HG03066 (cell line): ENCODE measurements at regions not wholly inside any gene's neighbourhood (a gene's known extent, or its start where the extent isn't known, plus 50 kb on each side); places are given as distances from the start of the nearest gene placed in this dataset.

ENCODE experiments used
- ATAC-seq: cut with Tn5 transposase; IDR thresholded peaks from one replicate; pipeline ENCODE4 v1.9.1; 2021; ENCODE audit warnings: low read depth; ENCODE audit not compliant: unreplicated experiment

DNA sequence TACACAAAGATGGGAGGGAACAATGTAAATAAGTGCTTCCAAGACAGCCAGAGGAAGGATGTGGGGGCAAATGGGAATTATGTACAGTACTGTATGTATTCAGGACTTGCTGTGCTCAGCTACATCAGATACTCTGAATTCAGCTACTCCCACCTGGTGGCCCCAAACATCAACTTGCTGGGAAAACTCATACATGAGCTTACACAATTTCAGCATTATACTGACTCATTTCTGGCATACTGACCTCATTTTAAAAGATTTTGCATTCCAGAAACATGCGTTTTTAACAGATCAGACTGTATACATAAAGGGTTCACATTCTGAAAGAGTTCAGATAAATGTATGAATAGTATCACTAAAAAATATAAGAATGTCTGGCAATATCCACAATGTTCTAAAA, 59.7 kb downstream of the GPX5 start:
- no peak for ATAC-seq

DNA sequence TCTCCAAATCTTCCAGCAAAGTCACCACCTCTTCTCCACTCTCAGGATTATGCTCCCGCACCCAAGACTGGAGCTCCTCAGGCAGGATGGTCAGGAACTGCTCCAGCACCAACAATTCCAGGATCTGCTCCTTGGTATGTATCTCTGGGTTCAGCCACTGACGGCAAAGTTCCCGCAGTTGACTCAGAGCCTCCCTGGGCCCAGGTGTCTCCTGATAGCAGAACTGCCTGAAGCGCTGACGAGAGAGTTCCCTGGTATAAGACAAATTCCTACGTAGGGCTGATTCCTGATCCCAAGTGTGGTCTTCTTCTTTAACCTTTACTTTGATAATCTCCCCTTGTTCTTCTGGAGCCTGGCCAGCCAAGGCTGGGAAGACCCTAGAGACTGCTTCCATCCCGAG, 60.6 kb downstream of the GPX5 start:
- no peak for ATAC-seq

DNA sequence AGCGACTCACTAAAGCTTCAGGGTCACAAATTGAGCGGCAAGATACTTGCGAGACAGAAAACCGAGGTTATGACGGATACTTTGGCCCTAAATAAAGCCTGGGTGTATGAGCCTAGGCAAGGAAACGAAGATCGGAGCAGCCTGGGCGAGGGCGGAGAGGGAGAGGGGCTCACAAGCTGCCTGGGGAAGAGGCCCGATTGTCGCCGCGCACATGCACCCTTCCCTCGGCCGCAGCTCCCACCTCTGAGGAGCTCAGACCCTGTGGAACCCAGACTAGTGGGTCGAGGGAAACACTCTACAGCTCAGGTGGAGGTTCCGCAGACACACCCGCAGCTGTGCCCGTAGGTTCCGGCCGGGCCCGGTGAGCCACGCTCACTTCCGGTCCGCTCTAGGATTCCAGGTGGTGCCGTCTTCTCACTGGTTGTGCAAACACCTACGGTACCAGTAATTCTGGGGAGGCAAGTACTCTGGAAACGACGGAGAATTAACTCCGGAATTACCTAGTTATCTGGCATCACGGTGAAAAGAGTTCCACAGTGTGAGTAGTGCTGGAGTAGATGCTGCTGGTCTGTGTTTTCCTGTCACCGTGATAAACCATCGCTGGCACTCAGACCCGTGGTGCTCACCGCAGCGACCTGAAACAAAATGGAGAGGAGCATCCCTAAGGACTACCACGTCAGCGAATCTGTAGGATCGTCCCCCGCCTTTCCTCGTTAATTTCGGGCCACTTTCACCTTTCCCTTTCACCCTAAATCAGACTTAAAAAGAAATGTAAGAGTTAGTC, 61.5 kb downstream of the GPX5 start:
- peak; percentile 72 for ATAC-seq

DNA sequence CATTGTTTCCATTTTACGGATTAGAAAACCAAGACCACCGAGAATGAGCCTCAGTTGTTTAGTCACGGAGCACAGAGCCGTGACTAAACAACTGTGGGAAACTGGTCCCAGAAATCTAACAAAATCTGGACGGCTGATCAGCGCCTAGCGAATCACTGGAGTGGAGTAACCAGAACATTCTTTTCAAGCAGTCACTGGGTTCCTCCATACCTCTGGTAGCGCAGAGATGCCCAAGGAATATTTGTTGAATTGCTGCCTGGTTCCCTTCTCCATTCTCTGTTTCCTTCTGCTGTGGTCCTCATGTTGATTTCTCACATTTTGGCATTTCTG, 62.0 kb downstream of the GPX5 start:
- no peak for ATAC-seq

DNA sequence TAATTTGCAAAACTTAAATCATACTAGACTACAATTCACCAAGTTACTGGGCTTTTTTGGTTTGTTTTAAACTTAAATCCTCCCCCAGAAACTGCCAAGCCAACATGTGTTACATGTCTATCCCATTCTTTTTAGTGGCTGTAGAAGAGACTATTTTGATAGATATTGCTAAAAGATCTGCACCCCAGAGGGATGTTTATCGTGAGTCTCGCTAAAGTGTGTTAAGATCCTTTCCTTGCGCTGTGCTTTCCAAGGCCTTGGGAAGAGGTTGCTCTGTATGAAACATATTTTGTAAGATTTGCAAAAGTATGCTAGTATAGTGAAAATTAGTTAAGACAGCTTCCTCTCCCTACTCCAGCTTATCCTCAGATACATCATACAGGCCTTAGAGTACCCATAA, 63.0 kb downstream of the GPX5 start:
- ATAC-seq = no peak

DNA sequence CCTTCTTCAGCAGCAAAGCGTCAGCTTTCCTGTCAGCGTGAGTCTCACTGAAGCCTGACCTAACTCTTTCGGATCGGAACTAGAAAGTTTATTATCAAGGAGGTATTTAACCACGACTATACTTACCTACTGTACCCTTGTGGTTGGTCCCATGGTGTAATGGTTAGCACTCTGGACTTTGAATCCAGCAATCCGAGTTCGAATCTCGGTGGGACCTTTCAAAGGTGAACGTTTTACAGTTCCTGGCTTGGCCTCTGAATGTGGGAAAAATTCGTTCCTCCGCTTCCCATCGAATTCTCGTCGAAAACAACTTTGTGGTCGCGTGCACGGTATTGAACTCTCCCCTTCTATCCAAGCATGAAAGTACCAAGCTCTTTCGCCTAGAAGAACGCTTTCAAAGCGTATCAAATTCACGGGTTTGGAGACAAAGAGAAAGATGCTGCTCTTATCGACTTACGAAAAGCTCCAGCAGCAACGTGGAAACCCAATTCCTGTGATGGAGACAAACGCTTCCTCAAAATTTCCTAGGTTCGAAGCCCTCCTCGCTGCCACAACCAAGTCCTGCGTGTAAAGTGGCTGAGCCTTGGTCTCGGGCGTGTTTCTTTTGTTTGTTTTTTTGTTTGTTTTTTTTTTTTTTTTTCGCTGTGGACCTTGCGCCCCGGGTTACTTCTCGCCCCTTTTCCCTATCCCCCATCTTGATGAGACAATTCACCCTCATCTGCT, 63.7 kb downstream of the GPX5 start:
- ATAC-seq = no peak

DNA sequence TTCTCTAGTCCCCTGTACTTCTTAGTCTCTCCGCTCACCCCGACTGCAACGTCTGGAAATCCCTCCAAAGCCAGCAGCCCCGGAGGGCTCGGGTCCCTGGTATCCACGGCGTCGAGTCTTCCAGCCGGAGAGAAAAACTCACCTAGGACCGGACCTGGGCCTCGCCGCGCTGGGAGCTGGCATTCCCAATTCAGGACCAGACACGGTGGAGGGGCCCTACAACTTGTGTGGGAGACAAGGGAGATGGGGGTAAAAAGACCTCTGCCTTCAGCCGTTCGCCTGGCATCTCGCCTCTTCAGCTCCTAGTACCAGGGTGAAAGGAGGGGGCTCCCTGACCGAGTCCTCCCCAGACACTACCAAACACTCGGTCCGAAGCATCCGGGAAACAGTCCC, 64.3 kb downstream of the GPX5 start:
- ATAC-seq = no peak

DNA sequence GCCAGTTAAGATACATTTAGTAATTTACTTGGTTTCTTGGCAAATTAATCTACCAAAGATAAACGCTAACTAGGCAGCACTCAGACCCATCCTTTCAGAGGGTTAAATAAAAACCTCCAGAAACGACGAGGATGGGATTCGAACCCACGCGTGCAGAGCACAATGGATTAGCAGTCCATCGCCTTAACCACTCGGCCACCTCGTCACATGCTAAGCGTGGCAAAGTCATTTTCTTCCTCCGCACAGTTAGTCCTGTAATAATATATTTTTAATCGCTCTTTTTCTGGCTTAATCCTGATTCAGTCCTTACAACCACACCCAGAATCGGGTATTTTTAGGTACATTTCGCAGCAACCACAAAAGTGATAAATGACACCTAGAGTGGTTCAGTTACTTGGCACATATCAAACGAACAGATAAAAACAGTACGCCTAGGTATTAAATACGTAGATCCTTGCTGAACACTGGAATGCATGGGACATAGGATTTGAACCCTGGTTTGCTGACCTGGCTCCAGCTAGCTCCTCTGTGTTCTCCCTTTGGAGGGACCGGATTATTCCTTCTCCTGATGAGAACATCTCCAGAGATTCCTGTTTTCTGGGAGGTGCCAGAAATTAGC, 71.6 kb downstream of the GPX5 start:
- no peak for ATAC-seq

DNA sequence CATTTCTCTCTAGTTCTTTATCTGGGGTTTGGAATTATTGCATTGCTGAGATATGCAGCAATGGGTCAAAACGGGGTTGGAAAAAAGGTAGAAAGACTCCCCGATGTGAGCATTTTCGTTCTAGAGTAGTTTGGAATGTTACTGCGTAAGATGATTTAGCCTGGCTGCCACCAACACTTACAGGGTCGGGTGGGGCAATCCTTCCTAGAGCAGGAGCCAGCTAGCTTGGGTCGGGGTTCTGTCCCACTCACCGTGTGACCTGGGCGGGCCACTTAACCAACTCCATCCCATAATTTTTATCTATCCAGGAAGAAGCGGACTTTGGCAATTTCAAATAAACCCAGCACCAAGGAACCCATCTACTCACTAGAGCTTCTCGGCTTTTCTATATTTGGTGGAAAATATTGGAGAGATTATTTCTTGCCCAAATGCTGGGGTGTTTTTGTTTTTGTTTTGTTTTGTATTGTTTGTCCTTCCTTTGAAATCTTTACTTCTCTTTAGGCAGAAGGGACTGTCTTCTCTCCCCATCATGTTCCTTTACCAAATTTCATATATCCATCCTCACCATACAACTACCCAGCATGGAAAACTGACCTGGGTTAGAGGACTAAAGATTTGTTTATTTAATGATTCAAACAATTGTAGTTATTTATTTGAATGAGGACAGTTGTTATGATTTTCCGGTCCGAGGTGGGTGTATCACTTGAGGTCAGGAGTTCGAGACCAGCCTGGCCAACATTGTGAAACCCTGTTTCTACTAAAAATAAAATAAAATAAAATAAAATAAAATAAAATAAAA, 72.4 kb downstream of the GPX5 start:
- no peak for ATAC-seq

DNA sequence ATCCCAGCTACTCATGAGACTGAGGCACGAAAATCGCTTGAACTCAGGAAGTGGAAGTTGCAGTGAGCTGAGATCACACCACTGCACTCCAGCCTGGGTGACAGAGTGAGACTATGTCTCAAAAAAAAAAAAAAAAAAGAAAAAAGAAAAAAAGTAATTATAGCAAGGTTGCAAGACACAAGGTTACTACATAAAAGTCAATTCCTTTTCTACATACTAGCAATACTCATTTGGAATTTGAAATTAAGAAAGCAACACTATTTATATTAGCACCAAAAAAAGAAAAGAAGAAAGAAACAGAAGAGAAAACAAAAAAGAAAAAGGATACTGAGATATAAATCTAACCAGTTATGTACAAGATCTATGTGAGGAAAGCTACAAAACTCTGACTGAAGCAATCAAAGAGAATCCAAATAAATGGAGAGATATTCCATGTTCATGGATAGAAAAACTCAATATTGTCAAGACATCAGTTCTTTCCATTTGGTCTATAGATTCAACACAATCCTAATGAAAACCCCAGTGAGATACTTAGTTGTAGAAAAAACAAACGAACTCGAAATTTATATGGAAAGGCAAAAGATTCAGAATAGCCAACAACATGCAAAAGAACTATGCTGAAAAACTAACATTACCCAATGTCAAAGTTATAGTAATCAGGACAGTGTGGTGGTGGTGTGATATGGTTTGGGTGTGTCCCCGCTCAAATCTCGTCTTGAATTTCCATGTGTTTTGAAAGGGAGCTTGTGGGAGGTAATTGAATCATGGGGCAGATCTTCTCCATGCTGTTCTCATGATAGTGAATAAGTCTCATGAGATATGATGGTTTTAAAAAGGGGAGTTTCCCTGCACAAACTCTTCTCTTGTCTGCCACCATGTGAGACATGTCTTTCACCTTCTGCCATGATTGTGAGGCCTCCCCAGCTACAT, 73.3 kb downstream of the GPX5 start:
- ATAC-seq = no peak

DNA sequence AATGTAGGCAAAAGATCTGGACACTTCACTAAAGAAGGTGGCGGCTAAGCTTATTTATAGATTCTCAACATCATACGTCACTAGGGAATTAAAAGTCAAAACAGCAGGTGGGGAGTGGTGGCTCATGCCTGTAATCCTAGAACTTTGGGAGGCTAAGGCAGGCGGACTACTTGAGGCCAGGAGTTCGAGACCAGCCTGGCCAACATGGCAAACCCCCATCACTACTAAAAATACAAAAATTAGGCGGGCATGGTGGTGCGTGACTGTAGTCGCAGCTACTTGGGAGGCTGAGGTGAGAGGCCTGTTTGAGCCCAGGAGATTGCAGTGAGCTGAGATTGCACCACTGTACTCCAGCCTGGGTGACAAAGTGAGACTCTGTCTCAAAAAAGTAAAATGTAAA, 74.6 kb downstream of the GPX5 start:
- ATAC-seq = no peak

DNA sequence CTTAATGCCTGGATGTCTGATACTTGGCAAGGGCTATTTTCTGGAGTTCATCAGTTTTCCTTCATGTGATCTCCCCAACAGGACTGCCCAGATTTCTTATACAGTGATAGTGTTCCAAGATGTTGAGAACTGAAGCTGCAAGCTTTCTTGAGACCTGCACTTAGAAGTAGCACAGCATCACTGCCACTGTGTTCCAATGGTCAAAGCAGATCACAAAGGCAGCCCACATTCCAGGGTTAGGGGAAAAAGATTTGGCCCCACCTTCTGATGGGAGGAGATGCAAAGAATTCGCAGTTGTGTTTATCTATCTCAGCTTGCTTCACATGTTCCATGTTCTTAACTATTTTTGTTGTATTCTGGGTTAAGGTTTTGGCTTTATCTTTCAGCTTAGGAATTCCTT, 78.2 kb downstream of the GPX5 start:
- no peak for ATAC-seq

DNA sequence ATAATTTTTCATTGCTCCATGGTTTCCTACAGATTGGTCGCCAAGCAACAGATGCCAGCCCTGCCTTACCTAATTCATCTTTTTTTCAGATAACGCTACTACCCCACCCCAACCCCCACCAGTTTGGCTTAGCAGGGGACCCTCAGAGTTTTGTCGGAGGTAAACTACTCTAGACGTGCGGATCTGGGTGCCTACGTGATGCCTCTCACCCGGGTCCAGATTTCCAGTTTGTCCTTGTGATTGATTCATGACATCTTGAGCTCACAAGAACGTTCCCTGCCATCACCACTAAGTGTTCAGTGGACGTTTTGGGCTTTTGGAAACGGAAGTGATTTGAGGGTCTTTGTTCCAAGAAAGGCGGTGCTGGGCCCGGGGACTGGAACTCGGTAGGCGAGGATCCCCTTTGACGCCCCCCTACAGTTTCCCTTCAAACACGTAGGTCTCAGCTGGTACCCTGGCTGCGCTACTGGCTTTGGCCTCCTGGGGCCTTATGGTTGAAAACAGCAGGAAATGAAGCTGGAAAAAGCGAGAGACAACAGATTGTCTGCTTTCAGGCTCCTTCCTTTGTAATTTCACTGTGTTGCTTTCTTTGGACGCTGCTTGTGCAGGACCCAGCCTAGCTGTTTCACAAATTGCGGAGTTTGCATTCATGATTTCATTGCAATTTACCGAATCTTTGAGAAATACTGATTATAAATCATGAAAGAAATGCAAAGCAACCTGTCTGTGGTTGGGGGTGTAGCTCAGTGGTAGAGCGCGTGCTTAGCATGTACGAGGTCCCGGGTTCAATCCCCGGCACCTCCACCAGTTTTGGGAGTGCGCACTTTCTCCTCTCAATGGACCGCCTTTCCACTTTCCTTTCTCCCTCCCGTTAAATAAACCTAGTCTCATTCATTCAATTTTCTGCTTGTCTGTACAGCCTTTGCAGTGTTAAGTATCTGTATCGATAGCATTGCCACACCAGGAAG, 81.0 kb downstream of the GPX5 start:
- ATAC-seq = no peak

DNA sequence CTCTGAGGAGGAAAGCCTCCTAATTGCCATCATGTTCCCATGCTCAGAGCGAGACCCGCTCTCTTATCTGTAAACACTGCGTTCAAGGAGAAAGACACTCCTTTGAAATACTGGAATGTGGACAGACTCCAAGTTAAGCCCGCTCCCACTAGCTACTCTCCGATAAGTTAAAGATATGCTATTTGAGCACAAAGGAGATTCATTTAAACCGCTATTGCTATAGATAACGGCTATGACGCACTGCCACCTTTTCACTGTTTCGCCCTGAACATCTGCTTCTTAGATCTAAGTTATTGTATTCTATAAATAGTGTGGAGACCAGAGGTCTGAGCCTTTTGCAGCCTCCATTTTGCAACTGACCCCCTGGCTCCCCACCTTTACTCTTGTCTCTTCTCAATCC, 82.3 kb downstream of the GPX5 start:
- no peak for ATAC-seq

DNA sequence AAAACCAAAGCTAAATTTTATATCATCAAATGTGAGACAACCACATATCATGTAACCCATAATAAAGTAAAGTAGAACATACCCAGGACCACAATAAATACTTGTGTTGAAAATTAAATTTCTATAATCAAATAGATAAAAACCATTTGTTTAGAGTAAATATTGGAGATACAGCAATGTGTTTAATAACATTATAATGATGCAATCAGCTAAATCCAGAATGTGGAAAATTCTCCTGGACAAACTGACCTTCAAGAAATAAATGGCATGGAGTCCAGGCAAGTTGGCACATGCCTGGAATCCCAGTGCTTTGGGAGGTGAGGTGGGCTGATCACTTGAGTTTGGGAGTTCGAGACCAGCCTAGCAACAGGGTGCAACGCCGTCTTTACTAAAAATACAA, 84.0 kb downstream of the GPX5 start:
- ATAC-seq = no peak

DNA sequence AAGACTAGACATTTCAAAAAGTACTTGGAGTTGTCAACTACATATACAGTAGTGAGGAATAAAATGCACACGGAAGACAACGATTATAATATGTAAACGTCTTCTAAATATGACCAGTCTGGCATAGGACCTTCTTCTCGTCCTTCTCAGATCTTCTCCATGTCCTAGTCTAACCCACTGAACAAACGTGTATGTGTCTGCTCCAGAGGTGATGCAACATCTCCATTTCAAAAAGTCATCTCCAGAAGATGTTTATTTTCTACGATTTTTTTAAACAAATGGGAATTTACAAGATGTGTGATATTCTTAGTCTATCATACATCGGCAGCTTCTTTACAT, 89.9 kb downstream of the GPX5 start:
- no peak for ATAC-seq

DNA sequence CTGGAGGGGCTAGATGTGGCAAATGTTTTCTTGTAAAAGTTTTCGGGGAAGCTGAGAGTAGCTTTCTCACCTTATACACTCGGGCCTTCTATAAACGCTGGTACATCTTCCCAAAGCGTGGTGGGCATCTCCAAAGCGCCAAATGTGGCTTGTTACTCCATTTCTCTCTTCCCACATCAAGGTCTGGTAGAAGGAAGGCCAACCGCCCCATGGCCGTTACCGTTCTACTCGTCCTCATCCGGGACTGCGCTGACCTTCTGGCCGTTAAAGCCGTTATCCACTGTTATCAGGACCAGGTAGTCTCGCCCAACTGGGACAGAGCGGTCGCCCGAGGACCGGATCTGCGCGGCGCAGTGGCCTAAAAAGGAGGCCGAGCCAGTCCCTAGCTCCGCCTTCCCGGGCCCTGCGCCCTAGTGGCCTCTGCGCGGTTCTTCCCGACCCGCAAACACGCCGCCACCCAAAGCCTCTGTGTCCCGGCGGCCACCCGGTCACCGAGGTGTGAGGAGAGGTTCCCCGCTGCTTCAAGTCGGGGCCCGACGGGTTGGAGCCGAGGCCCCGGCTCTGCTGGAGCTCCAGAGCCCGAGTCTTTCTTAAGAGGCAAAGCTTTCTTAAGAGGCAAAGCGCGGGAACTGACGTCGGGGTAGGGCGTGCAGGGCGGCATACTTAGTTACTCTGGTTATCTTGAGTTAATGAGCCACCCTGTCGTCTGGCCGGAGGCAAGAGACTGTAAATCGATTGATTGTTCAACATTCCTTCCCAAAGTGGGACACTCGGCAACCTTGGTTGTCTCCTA, 90.5 kb downstream of the GPX5 start:
- ATAC-seq = no peak

DNA sequence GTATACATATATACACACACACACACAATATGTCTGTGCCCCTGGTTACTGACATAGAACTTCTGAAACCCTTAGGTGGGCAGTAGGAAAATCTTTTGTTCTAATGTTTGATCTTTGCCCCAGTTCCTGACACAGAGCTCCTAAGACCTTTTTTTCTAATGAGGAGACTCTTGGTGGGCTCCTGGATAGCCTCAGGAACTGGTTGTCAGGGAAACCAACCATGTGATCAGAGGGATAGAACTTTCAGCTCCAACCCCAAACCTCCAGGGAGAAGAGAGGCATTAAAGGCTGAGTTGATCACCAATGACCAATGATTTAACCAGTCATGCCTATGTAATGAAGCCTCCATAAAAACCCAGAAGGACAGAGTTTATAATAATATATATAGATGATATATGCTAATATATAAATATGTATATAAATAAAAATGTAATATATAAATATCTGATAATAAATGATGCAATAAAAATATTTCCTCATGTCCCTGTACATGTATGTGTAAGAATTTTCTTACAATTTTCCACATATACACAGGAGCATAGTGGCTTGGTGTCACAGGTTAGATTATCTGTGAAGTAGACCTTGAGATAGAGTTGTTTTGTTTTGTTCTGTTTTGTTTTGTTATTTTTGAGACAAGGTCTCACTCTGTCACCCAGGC, 93.3 kb downstream of the GPX5 start:
- ATAC-seq = no peak
